ENCODE measurements at regions not wholly inside any gene's neighbourhood (a gene's known extent, or its start where the extent isn't known, plus 50 kb on each side); places are given as distances from the start of the nearest gene placed in this dataset.

- TF ChIP-seq, protein P1, sequence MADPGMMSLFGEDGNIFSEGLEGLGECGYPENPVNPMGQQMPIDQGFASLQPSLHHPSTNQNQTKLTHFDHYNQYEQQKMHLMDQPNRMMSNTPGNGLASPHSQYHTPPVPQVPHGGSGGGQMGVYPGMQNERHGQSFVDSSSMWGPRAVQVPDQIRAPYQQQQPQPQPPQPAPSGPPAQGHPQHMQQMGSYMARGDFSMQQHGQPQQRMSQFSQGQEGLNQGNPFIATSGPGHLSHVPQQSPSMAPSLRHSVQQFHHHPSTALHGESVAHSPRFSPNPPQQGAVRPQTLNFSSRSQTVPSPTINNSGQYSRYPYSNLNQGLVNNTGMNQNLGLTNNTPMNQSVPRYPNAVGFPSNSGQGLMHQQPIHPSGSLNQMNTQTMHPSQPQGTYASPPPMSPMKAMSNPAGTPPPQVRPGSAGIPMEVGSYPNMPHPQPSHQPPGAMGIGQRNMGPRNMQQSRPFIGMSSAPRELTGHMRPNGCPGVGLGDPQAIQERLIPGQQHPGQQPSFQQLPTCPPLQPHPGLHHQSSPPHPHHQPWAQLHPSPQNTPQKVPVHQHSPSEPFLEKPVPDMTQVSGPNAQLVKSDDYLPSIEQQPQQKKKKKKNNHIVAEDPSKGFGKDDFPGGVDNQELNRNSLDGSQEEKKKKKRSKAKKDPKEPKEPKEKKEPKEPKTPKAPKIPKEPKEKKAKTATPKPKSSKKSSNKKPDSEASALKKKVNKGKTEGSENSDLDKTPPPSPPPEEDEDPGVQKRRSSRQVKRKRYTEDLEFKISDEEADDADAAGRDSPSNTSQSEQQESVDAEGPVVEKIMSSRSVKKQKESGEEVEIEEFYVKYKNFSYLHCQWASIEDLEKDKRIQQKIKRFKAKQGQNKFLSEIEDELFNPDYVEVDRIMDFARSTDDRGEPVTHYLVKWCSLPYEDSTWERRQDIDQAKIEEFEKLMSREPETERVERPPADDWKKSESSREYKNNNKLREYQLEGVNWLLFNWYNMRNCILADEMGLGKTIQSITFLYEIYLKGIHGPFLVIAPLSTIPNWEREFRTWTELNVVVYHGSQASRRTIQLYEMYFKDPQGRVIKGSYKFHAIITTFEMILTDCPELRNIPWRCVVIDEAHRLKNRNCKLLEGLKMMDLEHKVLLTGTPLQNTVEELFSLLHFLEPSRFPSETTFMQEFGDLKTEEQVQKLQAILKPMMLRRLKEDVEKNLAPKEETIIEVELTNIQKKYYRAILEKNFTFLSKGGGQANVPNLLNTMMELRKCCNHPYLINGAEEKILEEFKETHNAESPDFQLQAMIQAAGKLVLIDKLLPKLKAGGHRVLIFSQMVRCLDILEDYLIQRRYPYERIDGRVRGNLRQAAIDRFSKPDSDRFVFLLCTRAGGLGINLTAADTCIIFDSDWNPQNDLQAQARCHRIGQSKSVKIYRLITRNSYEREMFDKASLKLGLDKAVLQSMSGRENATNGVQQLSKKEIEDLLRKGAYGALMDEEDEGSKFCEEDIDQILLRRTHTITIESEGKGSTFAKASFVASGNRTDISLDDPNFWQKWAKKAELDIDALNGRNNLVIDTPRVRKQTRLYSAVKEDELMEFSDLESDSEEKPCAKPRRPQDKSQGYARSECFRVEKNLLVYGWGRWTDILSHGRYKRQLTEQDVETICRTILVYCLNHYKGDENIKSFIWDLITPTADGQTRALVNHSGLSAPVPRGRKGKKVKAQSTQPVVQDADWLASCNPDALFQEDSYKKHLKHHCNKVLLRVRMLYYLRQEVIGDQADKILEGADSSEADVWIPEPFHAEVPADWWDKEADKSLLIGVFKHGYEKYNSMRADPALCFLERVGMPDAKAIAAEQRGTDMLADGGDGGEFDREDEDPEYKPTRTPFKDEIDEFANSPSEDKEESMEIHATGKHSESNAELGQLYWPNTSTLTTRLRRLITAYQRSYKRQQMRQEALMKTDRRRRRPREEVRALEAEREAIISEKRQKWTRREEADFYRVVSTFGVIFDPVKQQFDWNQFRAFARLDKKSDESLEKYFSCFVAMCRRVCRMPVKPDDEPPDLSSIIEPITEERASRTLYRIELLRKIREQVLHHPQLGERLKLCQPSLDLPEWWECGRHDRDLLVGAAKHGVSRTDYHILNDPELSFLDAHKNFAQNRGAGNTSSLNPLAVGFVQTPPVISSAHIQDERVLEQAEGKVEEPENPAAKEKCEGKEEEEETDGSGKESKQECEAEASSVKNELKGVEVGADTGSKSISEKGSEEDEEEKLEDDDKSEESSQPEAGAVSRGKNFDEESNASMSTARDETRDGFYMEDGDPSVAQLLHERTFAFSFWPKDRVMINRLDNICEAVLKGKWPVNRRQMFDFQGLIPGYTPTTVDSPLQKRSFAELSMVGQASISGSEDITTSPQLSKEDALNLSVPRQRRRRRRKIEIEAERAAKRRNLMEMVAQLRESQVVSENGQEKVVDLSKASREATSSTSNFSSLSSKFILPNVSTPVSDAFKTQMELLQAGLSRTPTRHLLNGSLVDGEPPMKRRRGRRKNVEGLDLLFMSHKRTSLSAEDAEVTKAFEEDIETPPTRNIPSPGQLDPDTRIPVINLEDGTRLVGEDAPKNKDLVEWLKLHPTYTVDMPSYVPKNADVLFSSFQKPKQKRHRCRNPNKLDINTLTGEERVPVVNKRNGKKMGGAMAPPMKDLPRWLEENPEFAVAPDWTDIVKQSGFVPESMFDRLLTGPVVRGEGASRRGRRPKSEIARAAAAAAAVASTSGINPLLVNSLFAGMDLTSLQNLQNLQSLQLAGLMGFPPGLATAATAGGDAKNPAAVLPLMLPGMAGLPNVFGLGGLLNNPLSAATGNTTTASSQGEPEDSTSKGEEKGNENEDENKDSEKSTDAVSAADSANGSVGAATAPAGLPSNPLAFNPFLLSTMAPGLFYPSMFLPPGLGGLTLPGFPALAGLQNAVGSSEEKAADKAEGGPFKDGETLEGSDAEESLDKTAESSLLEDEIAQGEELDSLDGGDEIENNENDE (IDR thresholded peaks at IDR 0.05; ENCODE audit: insufficient replicate concordance, low read length): no peak
- TF ChIP-seq POLR2AphosphoS5 (IDR thresholded peaks at IDR 0.05; ENCODE audit: low read depth, low read length): no peak
- TF ChIP-seq KDM4A (IDR thresholded peaks at IDR 0.05; ENCODE audit: low read depth, low read length, severe bottlenecking): no peak
- no peak for TF ChIP-seq SUZ12 (IDR thresholded peaks at IDR 0.05; ENCODE audit: low read length)
- TF ChIP-seq GABPA (IDR thresholded peaks at IDR 0.05; ENCODE audit: borderline replicate concordance, insufficient read depth, low read length): no peak
- no peak for TF ChIP-seq CREB1 (IDR thresholded peaks at IDR 0.05)
- TF ChIP-seq, protein P2, sequence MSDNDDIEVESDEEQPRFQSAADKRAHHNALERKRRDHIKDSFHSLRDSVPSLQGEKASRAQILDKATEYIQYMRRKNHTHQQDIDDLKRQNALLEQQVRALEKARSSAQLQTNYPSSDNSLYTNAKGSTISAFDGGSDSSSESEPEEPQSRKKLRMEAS (IDR thresholded peaks at IDR 0.05): no peak
- TF ChIP-seq POLR2A (IDR thresholded peaks at IDR 0.05; ENCODE audit: control extremely low read depth in 1 of 2, low read depth in 2 of 2, low read length in 2 of 2): no peak
- no peak for TF ChIP-seq SIRT6 (IDR thresholded peaks at IDR 0.05; ENCODE audit: low read length)
- no peak for TF ChIP-seq PHF8 (conservative IDR thresholded peaks at IDR 0.05; ENCODE audit: low read depth, low read length)
- TF ChIP-seq, protein P3, sequence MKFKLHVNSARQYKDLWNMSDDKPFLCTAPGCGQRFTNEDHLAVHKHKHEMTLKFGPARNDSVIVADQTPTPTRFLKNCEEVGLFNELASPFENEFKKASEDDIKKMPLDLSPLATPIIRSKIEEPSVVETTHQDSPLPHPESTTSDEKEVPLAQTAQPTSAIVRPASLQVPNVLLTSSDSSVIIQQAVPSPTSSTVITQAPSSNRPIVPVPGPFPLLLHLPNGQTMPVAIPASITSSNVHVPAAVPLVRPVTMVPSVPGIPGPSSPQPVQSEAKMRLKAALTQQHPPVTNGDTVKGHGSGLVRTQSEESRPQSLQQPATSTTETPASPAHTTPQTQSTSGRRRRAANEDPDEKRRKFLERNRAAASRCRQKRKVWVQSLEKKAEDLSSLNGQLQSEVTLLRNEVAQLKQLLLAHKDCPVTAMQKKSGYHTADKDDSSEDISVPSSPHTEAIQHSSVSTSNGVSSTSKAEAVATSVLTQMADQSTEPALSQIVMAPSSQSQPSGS (IDR thresholded peaks at IDR 0.05; ENCODE audit: low read length): no peak
- no peak for TF ChIP-seq CEBPB (IDR thresholded peaks at IDR 0.05; ENCODE audit: low read depth, low read length)
Observed at GRCh38 chr20:40486297-40486696, 202.7 kb downstream of the MAFB start (continued).
